Fibroblast of skin of left quadriceps (primary cell): ENCODE measurements at regions not wholly inside any gene's neighbourhood (a gene's known extent, or its start where the extent isn't known, plus 50 kb on each side); places are given as distances from the start of the nearest gene placed in this dataset.
A peak's percentile ranks its signal among the peaks of the same experiment; 100 is the strongest.
"Not testable (repeated sequence)": the region's sequence is repeated elsewhere in the genome, so short reads cannot be mapped to it uniquely, and the experiment has no call there.

Experiments
- DNase-seq, 2 experiments: peaks; one replicate each; pipeline ENCODE4 v3.0.0-alpha.2; 2013; ENCODE audit warnings: low read depth in 2 of 2

DNA sequence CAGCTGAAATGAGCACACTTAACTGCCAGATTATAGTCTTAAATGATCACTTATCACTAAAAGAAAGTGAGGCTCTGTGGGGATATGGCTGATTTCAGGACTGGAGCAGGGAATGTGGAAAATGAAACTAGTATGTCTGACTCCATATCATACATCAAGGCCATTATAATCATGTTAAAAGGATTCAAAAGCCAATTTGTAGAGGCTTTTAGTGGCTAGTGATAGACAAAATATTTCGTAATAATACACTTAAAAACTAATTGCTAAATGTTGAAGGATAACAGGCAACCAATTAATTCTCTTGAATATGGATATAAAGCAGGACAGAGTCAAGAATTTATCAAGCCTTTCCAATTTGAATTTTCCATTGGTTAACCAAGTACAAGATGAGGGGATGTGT, 358.1 kb upstream of the NDST3 start:
- no peak for DNase-seq

DNA sequence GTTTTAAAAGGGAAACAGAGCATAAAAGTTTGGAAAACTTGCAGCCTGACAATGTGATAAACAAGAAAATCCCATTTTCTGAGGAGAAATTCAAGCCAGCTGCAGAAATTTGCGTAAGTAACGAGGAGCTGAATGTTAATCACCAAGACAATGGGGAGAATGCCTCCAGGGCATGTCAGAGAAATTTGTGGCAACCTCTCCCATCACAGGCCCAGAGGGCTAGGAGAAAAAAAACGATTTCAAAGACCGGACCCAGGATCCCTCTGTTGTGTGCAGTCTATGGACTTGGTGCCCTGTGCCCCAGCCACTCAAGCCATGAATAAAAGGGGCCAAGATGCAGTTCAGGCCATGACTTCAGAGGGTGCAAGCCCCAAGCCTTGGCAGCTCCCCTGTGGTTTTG, 355.4 kb upstream of the NDST3 start:
- no peak for DNase-seq

DNA sequence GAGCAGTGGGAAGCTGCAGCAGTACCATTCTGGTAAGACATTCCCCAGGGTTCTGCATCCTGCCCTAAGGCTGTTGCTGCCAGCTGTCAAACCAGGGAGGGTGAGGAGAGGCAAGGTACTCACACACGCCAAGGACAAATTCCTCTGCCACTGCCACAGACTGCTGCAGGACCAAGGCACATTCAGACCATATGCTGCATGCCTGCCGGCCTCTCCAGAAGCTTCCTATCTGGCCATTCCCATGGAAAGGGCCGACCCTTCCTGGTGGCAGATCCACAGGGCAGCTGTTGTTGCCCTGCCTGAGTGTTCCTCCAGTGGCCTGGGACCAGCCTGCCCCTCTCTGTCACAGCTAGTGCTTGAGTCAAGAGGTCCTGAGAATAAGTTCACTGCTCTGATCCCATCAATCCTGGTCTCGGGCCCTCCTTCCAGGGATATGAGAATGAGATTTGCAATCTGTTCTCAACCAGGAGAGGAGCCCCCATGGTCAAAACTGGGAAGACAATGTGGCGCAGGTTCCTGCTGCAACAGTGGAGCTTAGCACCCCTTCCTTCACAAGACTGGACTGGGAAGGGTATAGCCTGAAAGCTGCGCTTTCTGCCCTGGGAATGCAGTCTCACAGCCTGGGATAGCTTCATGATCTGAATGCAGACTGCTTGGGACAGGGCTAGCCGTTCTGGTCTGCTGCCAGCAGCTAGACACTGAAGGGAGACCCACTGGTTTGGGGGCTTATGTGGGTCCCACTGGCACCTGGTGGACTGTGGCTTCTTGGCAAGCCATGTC, 342.5 kb upstream of the NDST3 start:
- no peak for DNase-seq

DNA sequence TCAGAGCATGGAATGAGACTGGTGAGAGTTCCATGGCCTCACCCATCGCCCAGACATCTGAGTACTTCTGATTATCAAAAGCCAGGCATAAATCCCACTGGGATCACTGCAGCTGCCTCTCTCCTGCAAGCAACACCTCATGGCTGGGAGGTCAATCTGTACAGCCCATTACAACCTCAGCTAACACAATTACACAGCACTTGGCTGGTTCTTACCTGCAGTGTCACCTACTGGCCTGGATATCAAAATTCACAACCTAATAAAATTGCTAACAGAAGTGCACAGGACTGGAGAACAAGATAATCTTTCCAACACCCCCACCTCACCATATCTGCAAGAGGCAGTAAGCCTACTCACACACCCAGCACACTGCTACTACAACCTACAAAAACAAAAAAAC, 341.7 kb upstream of the NDST3 start:
- DNase-seq = no peak

DNA sequence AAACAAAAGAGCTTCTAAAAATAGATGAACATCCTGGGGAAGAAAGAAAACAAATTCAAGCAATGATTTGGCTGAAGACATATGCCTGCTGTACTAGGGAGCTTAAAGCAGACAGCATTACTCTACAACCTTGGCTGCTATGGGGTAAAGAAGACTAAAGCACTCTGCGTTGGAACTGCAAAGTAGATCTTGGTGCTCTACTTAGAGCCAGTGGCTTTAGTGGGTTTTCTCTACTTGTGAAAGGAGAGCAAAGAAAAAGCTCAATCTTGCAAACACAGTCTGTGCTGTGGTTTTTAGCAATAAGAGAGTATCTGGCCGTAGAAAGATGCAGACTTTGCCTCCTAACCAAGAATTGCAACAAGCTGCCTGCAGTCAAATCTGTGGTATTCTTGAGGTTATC, 334.7 kb upstream of the NDST3 start:
- DNase-seq = no peak

DNA sequence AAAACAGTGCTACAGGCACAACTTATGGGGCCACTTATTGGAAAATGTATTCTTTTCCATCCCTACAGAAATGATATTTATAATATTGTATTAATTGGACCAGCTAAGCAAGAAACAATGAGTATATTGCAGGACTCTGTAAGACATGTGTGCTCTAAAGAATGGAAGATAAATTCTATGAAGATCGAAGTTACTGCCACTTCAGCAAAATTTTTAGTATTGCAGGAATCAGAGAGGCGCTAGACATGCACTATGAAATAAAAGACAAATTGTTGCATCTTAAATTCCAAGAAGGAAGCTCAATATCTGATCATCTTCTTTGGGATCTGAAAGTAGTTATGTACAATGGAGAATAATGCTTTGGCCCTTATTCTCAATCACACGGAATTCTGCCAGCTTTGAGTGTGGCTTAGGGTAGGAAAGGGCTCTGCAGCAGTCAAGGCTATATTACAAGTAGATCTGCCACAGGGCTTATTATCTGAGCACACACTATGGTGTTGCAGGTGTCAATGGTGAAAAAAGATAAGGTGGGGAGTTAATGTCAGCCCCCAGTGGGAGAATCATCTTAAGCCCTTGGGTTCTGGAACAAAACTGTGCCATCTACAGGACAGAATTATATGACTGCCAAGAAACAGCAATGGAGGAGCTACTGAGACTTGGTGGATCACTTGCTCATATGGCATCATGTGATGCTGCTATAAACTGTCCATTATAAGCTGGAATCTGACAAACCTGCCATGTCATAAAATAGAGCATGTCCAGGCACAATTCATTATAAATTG, 334.0 kb upstream of the NDST3 start:
- DNase-seq = no peak

DNA sequence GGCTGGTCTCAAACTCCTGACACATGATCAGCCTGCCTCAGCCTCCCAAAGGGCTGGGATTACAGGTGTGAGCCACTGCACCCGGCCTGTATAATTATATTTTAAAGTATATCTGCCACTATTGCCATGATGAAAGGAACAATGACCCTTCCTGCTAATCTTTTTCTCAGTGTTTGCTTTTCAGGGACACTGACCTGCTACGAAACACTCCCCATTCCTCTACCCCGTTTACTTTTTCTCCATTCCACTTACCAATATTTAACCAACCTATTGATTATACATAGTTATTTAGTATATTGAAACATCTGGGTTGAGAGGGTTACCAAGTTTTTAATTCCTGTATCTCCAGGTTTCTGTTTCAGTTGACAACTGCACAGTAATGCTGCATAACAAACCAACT, 331.9 kb upstream of the NDST3 start:
- no peak for DNase-seq

DNA sequence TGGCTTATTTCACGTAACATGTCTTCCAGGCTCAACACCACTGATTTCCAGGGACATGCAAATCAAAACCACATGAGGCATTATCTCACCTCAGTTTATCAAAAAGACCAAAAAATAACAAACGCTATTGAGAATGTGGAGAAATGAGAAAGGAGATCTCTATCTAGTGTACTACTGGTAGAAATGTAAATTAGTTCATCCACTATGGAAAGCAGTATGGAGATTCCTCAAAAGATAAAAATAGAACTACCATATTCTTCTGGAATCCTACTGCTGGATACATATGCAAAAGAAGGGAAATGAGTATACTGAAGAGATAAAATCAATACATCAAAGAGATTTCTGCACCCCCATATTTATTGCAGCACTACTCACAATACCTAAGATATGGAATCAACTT, 329.6 kb upstream of the NDST3 start:
- DNase-seq = no peak

DNA sequence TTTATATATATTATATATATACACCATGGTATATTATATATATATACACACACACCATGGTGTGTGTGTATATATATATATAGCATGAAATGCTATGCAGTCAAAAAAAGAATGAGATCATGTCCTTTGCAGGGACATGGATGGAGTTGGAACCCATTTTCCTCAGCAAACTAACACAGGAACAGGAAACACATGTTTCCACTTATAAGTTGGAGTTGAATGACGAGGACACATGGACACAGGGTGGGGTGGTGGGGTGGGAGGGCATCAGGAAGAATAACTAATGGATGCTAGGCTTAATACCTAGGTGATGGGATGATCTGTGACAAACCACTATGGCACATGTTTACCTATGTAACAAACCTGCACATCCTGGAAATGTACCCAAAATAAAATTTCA, 293.6 kb upstream of the NDST3 start:
- no peak for DNase-seq

DNA sequence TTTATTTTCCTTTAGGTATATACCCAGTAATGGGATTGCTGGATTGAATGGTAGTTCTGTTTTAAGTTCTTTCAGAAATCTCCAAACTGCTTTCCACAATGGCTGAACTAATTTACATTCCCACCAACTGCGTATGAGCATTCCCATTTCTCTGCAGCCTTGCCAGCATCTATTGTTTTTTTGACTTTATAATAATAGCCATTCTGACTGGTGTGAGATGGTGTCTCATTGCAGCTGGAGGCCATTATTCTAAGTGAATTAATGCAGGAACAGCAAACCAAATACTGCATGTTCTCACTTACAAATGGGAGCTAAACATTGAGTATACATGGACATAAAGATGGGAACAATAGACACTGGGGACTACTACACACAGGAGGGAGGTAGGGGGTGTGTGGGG, 288.9 kb upstream of the NDST3 start:
- not testable (repeated sequence) for DNase-seq

DNA sequence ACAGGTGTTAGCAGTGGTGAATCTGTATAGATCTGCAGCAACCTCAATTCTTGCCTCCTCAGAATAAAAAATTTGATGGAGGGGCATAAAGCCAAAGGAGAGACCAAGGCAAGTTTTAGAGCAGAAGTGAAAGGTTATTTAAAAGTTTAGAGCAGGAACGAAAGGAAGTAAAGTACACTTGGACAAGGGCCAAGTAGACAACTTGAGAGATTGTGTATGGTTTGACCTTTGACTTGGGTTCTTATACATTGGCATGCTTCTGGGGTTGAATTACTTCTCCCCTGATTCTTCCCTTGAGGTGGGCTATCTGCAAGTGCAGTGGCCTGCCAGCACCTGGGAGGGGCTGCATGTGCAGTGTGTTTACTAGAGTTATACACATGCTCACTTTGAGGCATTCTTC, 278.8 kb upstream of the NDST3 start:
- DNase-seq = no peak

DNA sequence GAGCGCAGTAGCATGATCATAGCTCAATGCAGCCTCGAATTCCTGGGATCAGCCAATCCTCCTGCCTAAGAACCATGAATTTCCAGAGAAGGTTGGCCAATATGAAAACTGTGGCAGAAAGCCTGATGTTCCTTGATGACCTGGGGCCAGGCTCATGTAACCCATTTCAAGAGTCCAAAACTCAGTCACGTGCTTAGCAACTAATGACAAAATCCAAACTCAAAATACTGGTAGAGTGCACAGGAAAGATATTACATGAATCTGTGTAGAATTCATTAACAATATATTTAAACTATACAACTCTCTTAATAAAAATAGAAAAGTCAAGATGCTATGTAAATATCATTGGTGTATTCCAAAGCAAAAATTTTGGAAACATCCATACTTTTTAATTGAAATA, 265.7 kb upstream of the NDST3 start:
- no peak for DNase-seq

DNA sequence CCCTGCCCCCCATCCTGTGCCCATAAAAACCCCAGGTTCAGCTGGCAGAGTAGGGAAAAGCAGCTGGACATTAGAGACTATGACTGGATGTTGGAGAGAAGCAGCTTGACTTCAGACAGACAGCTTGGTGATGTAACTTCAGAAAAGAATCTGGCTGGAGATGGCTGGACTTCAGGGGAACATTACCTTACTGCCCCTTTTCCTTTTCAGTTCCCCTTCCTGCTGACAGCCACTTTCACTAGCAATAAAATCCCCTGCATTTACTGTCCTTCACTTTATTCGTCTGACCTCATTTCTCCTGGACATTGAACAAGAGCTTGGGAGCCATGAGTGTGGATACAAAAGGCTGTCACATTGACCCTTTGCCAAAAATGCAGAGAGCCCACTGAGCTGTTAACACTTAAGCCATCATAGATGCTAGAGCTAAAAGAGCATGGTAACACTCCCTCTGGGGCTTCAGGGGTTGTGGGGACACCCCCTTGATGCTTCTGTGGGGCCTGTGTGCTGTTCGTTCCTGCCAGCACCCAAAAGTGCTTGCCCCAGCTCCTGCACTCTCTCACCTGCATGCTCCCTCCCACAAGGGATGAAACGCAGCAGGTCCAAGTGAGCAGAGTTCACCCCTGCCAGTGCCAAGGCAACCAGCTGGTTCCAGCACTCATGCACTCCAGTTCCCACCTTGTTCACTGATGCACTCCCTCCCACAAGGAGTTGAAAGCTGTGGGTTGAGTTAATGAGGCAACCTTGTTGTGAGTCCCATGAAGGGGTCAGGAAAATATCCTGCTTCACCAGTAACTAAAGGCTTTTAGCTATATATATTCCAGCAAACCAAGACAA, 263.8 kb upstream of the NDST3 start:
- no peak for DNase-seq

DNA sequence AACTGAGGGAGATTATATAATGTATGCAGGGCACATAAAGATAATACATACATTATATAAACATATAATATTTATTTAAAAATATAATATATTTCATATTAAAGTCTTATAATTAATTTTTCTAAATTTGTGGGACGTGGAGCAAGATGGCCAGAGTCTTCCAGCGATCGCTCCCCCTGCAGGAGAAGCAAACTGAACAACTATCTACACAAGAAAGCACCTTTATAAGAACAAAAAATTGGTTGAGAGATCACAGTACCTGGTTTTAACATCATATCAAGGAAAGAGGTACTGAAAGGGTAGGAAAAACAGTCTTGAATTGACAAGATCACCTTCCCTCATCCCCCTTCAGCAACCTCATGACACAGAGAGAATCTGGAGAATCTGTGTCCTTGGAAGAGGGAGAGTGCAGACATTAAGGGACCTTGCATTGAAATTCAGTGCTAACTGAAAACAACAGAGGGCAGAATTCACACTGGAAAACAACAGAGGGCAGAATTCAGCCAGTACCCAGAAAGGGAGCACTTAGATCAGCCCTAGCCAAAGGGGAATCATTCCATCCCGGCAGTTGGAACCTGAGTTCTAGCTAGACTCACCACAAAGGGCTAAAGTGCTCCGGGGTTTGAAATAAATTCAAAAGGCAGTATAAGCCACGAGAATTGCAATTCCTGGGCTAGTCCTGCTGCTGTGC, 262.5 kb upstream of the NDST3 start:
- no peak for DNase-seq

DNA sequence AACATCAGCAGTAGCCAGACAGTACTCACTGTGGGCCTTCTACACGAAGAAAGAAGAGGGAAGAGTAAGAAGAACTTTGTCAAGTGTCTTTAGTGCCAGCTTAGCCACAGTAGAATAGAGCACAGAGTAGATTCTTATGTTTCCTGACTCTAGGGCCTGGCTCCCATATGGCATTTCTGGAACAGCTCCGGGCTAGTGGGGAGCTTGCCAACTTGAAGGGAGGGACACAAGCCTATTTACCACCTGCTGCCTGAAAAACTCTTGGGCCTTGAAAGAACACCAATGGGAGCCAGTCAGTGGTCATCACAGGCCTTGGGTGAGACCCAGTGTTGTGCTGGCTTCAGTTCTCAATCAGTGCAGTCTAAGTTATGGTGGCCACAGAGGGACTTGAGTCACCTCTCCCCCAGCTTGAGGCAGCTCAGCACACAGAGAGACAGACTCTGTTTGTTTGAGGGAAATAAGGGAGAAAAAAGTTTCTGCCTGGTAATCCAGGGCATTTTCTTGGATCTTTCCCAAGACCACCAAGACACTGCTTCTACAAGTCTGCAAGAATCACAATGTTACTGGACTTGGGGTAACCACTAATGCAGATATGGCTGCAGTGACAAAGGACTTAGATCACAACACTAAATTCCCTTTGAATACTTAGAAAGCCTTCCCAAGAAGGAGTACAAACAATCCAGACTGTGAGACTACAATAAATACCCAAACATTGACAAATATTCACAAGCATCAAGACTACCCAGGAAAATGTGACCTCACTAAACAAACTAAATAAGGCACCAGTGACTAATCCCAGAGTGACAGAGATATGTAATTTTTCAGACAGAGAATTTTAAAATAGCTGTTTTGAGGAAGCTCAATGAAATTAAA, 261.0 kb upstream of the NDST3 start:
- no peak for DNase-seq

DNA sequence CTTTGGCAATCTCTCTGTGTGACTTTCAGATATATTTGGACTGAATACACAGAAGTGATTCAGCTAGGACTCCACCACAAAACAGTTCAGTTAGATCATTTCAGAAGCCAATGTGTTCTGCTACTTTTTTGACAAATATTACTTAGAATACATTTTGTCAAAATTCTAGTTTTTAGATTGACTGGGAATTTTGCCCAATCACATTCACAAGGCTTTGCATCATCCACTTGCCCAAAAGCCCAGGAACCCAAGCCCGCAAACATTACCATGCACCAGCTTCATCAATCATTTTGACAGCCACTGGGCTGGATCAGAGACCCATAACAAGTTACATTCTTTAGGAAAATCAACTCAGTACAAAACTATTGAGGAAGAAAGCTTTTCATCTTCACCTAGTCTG, 256.6 kb upstream of the NDST3 start:
- DNase-seq = no peak

DNA sequence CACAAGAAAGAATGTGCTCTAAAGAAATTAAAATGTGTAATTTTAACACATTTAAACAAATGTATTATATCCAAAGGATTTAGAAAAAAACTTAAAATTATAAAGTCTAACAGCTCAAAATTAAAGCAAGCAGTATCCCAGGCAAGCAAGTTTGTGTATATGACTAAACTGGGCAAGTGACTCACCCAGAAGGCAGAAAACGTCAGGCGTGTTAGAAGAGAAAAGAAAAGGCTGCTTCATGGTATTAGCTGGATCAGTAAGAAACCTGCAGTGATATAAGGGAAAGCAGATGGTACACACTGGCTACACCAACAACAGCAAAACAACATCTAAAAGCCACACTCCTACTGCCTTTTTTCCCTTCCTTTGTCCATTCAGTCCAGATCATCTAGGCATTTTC, 250.6 kb upstream of the NDST3 start:
- DNase-seq = peak; percentile 14 to 35

DNA sequence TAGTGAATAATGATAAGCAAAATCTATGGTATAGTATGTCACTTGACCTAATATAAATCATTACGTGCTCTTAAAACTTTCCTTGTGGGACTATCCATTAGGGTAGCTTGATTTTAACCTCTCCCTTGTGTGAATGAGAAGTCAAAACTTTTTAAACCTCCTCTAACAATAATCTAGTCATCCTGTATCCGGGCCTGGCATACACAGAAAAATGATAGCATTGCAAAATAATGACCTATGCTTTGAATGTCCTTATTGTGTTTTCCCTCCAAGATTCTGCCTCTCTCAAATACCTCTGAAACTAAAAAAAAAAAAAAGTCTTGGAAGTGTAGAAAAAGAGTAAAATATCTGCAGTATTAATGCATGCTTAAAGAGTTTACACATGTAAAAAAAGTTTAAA, 250.0 kb upstream of the NDST3 start:
- DNase-seq = no peak

DNA sequence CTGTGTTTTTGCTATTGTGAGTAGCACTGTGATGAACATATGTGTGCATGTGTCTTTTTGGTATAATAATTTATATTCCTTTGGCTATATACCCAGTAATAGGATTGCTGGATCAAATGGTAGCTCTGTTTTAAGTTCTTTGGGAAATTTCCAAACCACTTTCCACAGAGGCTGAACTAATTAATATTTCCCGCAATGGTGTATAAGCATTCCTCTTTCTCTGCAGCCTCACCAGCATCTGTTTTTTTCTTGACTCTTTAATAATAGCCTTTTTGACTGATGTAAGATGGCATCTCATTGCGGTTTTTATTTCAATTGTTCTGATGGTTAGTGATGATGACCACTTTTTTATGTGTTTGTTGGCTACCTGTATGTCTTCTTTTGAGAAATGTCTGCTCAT, 247.7 kb upstream of the NDST3 start:
- peak in 1 of 2 experiments; percentile 10 for DNase-seq

DNA sequence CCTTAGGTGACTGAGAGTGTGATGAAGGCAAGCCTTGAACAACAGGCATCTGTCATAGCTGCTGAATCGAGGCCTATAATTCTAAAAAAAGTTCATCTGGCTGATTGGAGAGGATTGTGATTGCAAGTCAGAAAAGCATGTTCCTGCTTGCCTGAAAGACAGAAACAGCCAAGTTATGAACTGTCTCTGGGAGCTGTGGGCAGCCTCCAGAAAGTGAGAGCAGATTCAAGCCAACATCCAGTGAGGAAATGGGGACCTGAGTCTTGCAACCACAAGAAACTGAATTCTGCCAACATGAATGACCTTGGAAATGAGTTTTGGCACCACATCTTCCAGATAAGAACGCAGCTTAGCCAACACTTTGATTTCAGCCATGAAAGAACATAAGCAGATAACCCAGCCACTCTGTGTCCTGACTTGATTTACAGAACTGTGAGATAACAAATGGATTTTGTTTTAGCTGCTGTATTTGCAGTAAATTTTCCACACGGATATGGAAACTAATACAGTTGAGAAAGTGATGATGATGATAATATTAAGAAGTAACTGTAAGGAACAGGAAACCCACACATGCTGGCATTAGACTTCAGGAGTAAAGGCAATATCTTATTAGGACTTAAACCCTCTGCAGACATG, 240.3 kb upstream of the NDST3 start:
- no peak for DNase-seq
